ENCODE measurements at regions not wholly inside any gene's neighbourhood (a gene's known extent, or its start where the extent isn't known, plus 50 kb on each side); places are given as distances from the start of the nearest gene placed in this dataset.

DNA sequence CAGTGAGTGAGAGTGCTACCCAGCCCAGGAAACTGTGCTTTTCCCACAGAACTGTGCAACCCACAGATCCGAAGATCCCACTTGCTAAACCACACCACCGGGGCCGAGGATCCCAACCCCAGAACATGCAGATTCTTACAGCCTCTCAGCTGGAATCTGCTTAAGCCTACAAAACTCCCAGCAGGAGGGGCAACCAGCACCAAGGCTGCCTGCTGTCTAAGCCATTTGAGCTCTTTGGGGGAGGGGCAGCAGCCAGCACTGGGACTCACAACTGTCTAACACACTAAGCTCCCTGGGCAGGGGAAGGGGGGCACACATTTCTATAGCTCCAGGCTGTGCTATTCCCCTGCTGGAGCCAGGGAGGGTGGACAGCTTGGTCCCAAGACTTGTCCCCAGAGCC is 529.9 kb downstream of the XPNPEP1 start:
- H3K9me3 ChIP-seq (ENCODE audit: low read length), result no peaks in the 10 kb centered on the region
- H3K79me2 ChIP-seq (ENCODE audit: insufficient read depth, low read length), result no peaks in the 10 kb centered on the region
- no peak overlapping the region for H3K4me2 ChIP-seq (ENCODE audit: low read length)
- TF ChIP-seq, protein P1, sequence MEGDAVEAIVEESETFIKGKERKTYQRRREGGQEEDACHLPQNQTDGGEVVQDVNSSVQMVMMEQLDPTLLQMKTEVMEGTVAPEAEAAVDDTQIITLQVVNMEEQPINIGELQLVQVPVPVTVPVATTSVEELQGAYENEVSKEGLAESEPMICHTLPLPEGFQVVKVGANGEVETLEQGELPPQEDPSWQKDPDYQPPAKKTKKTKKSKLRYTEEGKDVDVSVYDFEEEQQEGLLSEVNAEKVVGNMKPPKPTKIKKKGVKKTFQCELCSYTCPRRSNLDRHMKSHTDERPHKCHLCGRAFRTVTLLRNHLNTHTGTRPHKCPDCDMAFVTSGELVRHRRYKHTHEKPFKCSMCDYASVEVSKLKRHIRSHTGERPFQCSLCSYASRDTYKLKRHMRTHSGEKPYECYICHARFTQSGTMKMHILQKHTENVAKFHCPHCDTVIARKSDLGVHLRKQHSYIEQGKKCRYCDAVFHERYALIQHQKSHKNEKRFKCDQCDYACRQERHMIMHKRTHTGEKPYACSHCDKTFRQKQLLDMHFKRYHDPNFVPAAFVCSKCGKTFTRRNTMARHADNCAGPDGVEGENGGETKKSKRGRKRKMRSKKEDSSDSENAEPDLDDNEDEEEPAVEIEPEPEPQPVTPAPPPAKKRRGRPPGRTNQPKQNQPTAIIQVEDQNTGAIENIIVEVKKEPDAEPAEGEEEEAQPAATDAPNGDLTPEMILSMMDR (IDR thresholded peaks at IDR 0.05; ENCODE audit: low read length), result no peak
- TF ChIP-seq EZH2 (IDR thresholded peaks at IDR 0.05; ENCODE audit: borderline replicate concordance, low read length), result no peak
- no peak overlapping the region for H3K9ac ChIP-seq (ENCODE audit: low read length)
- H3K9me2 ChIP-seq (ENCODE audit: low read depth, low read length), result no peaks in the 10 kb centered on the region
- no peaks in the 10 kb centered on the region for H3F3A ChIP-seq (ENCODE audit: insufficient read depth, low read length)
- H3K27me3 ChIP-seq (ENCODE audit: insufficient read depth, low read length), result no peaks in the 10 kb centered on the region
- H3K4me1 ChIP-seq (ENCODE audit: insufficient read depth, low read length, severe bottlenecking), result no peaks in the 10 kb centered on the region
- H3K4me3 ChIP-seq (ENCODE audit: low read depth, low read length, poor library complexity, severe bottlenecking), result no peak overlapping the region
- no peak overlapping the region for H3K27ac ChIP-seq (ENCODE audit: low read depth, low read length, poor library complexity, severe bottlenecking)
- H3K36me3 ChIP-seq (ENCODE audit: insufficient read depth, low read length), result no peaks in the 10 kb centered on the region
- H4K20me1 ChIP-seq (ENCODE audit: insufficient read depth, low read length), result no peaks in the 10 kb centered on the region
- H2AFZ ChIP-seq (ENCODE audit: low read length), result no peak overlapping the region

DNA sequence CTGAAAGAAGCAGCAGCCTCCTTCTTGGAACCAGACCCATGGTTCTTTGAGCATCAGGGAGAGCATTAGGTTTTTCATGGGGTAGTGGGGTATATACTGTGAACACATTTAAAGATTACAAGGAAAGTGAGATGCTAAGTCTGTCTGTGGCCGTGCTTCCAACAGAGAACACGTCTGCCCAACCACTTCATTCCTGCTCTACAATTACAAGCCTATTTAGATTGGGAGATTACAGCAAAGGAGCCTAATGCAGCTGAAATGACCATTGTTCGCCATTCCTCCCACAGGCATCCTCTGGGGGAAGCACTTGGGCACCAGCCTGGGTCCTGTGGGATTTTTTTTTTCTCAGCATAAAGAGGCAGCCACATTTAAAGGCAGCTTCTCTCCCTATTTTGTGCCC is 536.4 kb downstream of the XPNPEP1 start:
- Histone ChIP-seq H2AFZ (ENCODE audit: low read length) (no peak overlapping the region), H3K4me2 (ENCODE audit: low read length) (no peak overlapping the region), H3F3A (ENCODE audit: insufficient read depth, low read length) (no peaks in the 10 kb centered on the region), H3K79me2 (ENCODE audit: insufficient read depth, low read length) (no peaks in the 10 kb centered on the region), H3K27me3 (ENCODE audit: insufficient read depth, low read length) (no peaks in the 10 kb centered on the region), H3K9me3 (ENCODE audit: low read length) (no peaks in the 10 kb centered on the region), H3K36me3 (ENCODE audit: insufficient read depth, low read length) (no peaks in the 10 kb centered on the region), H3K9me2 (ENCODE audit: low read depth, low read length) (no peaks in the 10 kb centered on the region), H4K20me1 (ENCODE audit: insufficient read depth, low read length) (no peaks in the 10 kb centered on the region), H3K4me3 (ENCODE audit: low read depth, low read length, poor library complexity, severe bottlenecking) (no peak overlapping the region), H3K4me1 (ENCODE audit: insufficient read depth, low read length, severe bottlenecking) (no peaks in the 10 kb centered on the region), H3K27ac (ENCODE audit: low read depth, low read length, poor library complexity, severe bottlenecking) (no peak overlapping the region), H3K9ac (ENCODE audit: low read length) (no peak overlapping the region)
- TF ChIP-seq, protein P1 (IDR thresholded peaks at IDR 0.05; ENCODE audit: low read length), result no peak
- TF ChIP-seq EZH2 (IDR thresholded peaks at IDR 0.05; ENCODE audit: borderline replicate concordance, low read length), result no peak

DNA sequence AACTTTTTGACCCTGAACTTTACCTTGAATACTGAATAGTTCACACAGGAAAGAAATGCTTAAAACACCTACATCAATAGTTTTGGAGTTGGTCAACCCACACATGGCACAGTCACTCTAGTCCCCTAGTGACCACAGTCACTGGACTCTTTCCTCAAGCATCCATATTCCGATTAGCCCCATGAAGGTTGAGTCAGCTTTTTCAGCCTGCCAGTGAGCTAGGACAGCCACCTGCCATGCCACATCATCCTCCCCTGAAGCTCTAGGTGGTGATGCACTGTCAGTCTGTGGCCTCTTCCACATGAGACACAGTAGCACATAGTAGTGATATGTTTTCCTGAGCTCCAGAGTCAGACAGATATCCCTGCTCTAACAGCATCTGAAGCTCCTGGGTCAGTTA is 537.2 kb downstream of the XPNPEP1 start:
- H3K27me3 ChIP-seq (ENCODE audit: insufficient read depth, low read length), result no peaks in the 10 kb centered on the region
- H3K36me3 ChIP-seq (ENCODE audit: insufficient read depth, low read length), result no peaks in the 10 kb centered on the region
- no peak overlapping the region for H3K4me3 ChIP-seq (ENCODE audit: low read depth, low read length, poor library complexity, severe bottlenecking)
- no peaks in the 10 kb centered on the region for H3K9me2 ChIP-seq (ENCODE audit: low read depth, low read length)
- no peak overlapping the region for H3K27ac ChIP-seq (ENCODE audit: low read depth, low read length, poor library complexity, severe bottlenecking)
- no peaks in the 10 kb centered on the region for H4K20me1 ChIP-seq (ENCODE audit: insufficient read depth, low read length)
- no peaks in the 10 kb centered on the region for H3K79me2 ChIP-seq (ENCODE audit: insufficient read depth, low read length)
- no peak overlapping the region for H3K4me2 ChIP-seq (ENCODE audit: low read length)
- no peaks in the 10 kb centered on the region for H3F3A ChIP-seq (ENCODE audit: insufficient read depth, low read length)
- no peaks in the 10 kb centered on the region for H3K4me1 ChIP-seq (ENCODE audit: insufficient read depth, low read length, severe bottlenecking)
- no peak for TF ChIP-seq EZH2 (IDR thresholded peaks at IDR 0.05; ENCODE audit: borderline replicate concordance, low read length)
- TF ChIP-seq, protein P1 (IDR thresholded peaks at IDR 0.05; ENCODE audit: low read length), result no peak
- no peak overlapping the region for H3K9ac ChIP-seq (ENCODE audit: low read length)
- H2AFZ ChIP-seq (ENCODE audit: low read length), result no peak overlapping the region
- H3K9me3 ChIP-seq (ENCODE audit: low read length), result no peaks in the 10 kb centered on the region

All from OCI-LY1 (cell line).